ENCODE measurements at regions not wholly inside any gene's neighbourhood (a gene's known extent, or its start where the extent isn't known, plus 50 kb on each side); places are given as distances from the start of the nearest gene placed in this dataset.
A peak's percentile ranks its signal among the peaks of the same experiment; 100 is the strongest.

GRCh38 chr16:48105976-48106375, 49.8 kb downstream of the ABCC12 start:
- Mint-ChIP-seq H3K4me3 (no peak overlapping the region), H3K4me1 (peaks cover 64% of the 10 kb centered on the region), H3K9me3 (no peaks in the 10 kb centered on the region), H3K27me3 (ENCODE audit: low read depth) (no peaks in the 10 kb centered on the region), H3K27ac (ENCODE audit: unreplicated experiment) (no peak overlapping the region), H3K36me3 (ENCODE audit: low read depth) (no peaks in the 10 kb centered on the region)
- no peak for DNase-seq (ENCODE audit: low read depth, low spot score)
- TF ChIP-seq CTCF (conservative IDR thresholded peaks at IDR 0.05): no peak

- TF ChIP-seq CTCF (conservative IDR thresholded peaks at IDR 0.05): no peak
- Mint-ChIP-seq H3K4me3 (no peak overlapping the region), H3K9me3 (no peaks in the 10 kb centered on the region), H3K27me3 (ENCODE audit: low read depth) (no peaks in the 10 kb centered on the region), H3K4me1 (peaks cover 59% of the 10 kb centered on the region), H3K27ac (ENCODE audit: unreplicated experiment) (peak overlapping the region; percentile 72), H3K36me3 (ENCODE audit: low read depth) (no peaks in the 10 kb centered on the region)
- DNase-seq (ENCODE audit: low read depth, low spot score): no peak
Observed at GRCh38 chr16:48105456-48105855, 50.3 kb downstream of the ABCC12 start.

GRCh38 chr16:48103591-48103990, 52.2 kb downstream of the ABCC12 start:
- no peak overlapping the region for H3K27ac Mint-ChIP-seq (ENCODE audit: unreplicated experiment)
- no peak for DNase-seq (ENCODE audit: low read depth, low spot score)
- H3K9me3 Mint-ChIP-seq: peaks cover 2% of the 10 kb centered on the region
- H3K27me3 Mint-ChIP-seq (ENCODE audit: low read depth): no peaks in the 10 kb centered on the region
- H3K4me1 Mint-ChIP-seq: peaks cover 44% of the 10 kb centered on the region
- no peak overlapping the region for H3K4me3 Mint-ChIP-seq
- H3K36me3 Mint-ChIP-seq (ENCODE audit: low read depth): no peaks in the 10 kb centered on the region
- no peak for TF ChIP-seq CTCF (conservative IDR thresholded peaks at IDR 0.05)

- TF ChIP-seq CTCF (conservative IDR thresholded peaks at IDR 0.05): no peak
- H3K27me3 Mint-ChIP-seq (ENCODE audit: low read depth): no peaks in the 10 kb centered on the region
- H3K36me3 Mint-ChIP-seq (ENCODE audit: low read depth): no peaks in the 10 kb centered on the region
- H3K4me3 Mint-ChIP-seq: no peak overlapping the region
- H3K9me3 Mint-ChIP-seq: peaks cover 2% of the 10 kb centered on the region
- H3K4me1 Mint-ChIP-seq: peaks cover 38% of the 10 kb centered on the region
- no peak overlapping the region for H3K27ac Mint-ChIP-seq (ENCODE audit: unreplicated experiment)
- no peak for DNase-seq (ENCODE audit: low read depth, low spot score)
Observed at GRCh38 chr16:48102083-48103008, 53.4 kb downstream of the ABCC12 start.

- H3K27ac Mint-ChIP-seq (ENCODE audit: unreplicated experiment): no peak overlapping the region
- no peak for TF ChIP-seq CTCF (conservative IDR thresholded peaks at IDR 0.05)
- H3K4me3 Mint-ChIP-seq: no peak overlapping the region
- H3K9me3 Mint-ChIP-seq: peaks cover 2% of the 10 kb centered on the region
- H3K27me3 Mint-ChIP-seq (ENCODE audit: low read depth): no peaks in the 10 kb centered on the region
- no peaks in the 10 kb centered on the region for H3K36me3 Mint-ChIP-seq (ENCODE audit: low read depth)
- H3K4me1 Mint-ChIP-seq: peaks cover 37% of the 10 kb centered on the region
- no peak for DNase-seq (ENCODE audit: low read depth, low spot score)
Observed at GRCh38 chr16:48101069-48101674, 54.6 kb downstream of the ABCC12 start.

Measured in neural crest cell (in vitro differentiated cells).